PC-3 (cell line): ENCODE measurements at regions not wholly inside any gene's neighbourhood (a gene's known extent, or its start where the extent isn't known, plus 50 kb on each side); places are given as distances from the start of the nearest gene placed in this dataset.

Experiments used
- ATAC-seq: fragments of 200-7000 bp; cut with Tn5 transposase; 2 replicates; pipeline ENCODE4 v1.9.1; 2020; ENCODE audit warnings: mild to moderate bottlenecking, moderate library complexity
- BruUV-seq: library from RNA; stranded (reverse); fragments of 400-500 nt; replicated peaks from 2 replicates; lab custom pipeline; 2021; lab: Mats Ljungman, UMichigan
- CTCF ChIA-PET: fragments of 300-600 bp; sonication (Branson Sonifier 250); formaldehyde crosslinking; loops from one replicate; lab custom pipeline; 2022; ENCODE audit warnings: antibody characterized with exemption; lab: Charles Lee
- POLR2A ChIA-PET: fragments of 300-600 bp; sonication (Branson Sonifier 250); formaldehyde crosslinking; loops from one replicate; lab custom pipeline; 2022; ENCODE audit warnings: antibody characterized with exemption; ENCODE audit not compliant: unreplicated experiment; lab: Charles Lee
- DNase-seq: peaks from one replicate; pipeline ENCODE4 v3.0.0-alpha.2; 2015
- H2AFZ ChIP-seq: fragments of 300-600 bp; sonication (generic); 2 replicates; pipeline ENCODE4 v1.6.0; 2016; ENCODE audit warnings: antibody characterized with exemption, low read length
- H3F3A ChIP-seq: fragments of 300-600 bp; sonication (generic); one replicate; pipeline ENCODE4 v1.6.0; 2017; ENCODE audit warnings: antibody characterized with exemption, low read length, control low read depth, mild to moderate bottlenecking; ENCODE audit not compliant: unreplicated experiment
- H3K27ac ChIP-seq: fragments of 300-600 bp; sonication (generic); 2 replicates; pipeline ENCODE4 v1.5.1; 2016; ENCODE audit warnings: mild to moderate bottlenecking, low read length
- H3K27me3 ChIP-seq: fragments of 300-600 bp; sonication (generic); 2 replicates; pipeline ENCODE4 v1.6.1; 2016; ENCODE audit warnings: low read length, mixed read lengths
- H3K36me3 ChIP-seq: fragments of 300-600 bp; sonication (generic); 2 replicates; pipeline ENCODE4 v1.6.1; 2016; ENCODE audit warnings: low read depth, mixed run types, low read length, mixed read lengths
- H3K4me1 ChIP-seq: fragments of 300-600 bp; sonication (generic); 2 replicates; pipeline ENCODE4 v1.5.1; 2016; ENCODE audit warnings: low read length; ENCODE audit not compliant: insufficient read depth
- H3K4me2 ChIP-seq: fragments of 300-600 bp; sonication (generic); 2 replicates; pipeline ENCODE4 v1.6.0; 2016; ENCODE audit warnings: low read length
- H3K4me3 ChIP-seq: fragments of 300-600 bp; sonication (generic); 2 replicates; pipeline ENCODE4 v1.5.1; 2016; ENCODE audit warnings: mild to moderate bottlenecking, low read length, mixed read lengths
- H3K79me2 ChIP-seq: fragments of 300-600 bp; sonication (generic); 2 replicates; pipeline ENCODE4 v1.6.1; 2017; ENCODE audit warnings: low read length, mixed read lengths
- H3K9ac ChIP-seq: fragments of 300-600 bp; sonication (generic); 2 replicates; pipeline ENCODE4 v1.6.0; 2016; ENCODE audit warnings: mild to moderate bottlenecking, low read length
- H3K9me2 ChIP-seq: fragments of 300-600 bp; sonication (generic); replicated peaks from 2 replicates; pipeline ENCODE4 v1.6.1; 2016; ENCODE audit warnings: mixed run types, low read length, mixed read lengths
- H3K9me3 ChIP-seq: fragments of 300-600 bp; sonication (generic); 2 replicates; pipeline ENCODE4 v1.6.1; 2016; ENCODE audit warnings: low read length, mixed read lengths
- H4K20me1 ChIP-seq: fragments of 300-600 bp; sonication (generic); 2 replicates; pipeline ENCODE4 v1.6.1; 2016; ENCODE audit warnings: low read length, mixed read lengths
- CTCF ChIP-seq: fragments of 300-600 bp; sonication (generic); conservative IDR thresholded peaks from 2 replicates; pipeline ENCODE4 v1.5.1; 2017; ENCODE audit warnings: antibody characterized with exemption, low read depth, mild to moderate bottlenecking, low read length
- EZH2 ChIP-seq: fragments of 300-600 bp; sonication (generic); IDR thresholded peaks from one replicate; pipeline ENCODE4 v1.6.1; 2017; ENCODE audit warnings: antibody characterized with exemption, mild to moderate bottlenecking, low read length; ENCODE audit not compliant: unreplicated experiment
- EZH2phosphoT487 ChIP-seq: fragments of 300-600 bp; sonication (generic); IDR thresholded peaks from 2 replicates; pipeline ENCODE4 v1.6.1; 2018; ENCODE audit warnings: mild to moderate bottlenecking, antibody characterized with exemption, low read length, borderline replicate concordance
- intact Hi-C: fragments of 100-400 bp; cut with micrococcal nuclease; formaldehyde crosslinking; loops from 2 replicates; pipeline ENCODE4 v1.9.0; 2023

DNA sequence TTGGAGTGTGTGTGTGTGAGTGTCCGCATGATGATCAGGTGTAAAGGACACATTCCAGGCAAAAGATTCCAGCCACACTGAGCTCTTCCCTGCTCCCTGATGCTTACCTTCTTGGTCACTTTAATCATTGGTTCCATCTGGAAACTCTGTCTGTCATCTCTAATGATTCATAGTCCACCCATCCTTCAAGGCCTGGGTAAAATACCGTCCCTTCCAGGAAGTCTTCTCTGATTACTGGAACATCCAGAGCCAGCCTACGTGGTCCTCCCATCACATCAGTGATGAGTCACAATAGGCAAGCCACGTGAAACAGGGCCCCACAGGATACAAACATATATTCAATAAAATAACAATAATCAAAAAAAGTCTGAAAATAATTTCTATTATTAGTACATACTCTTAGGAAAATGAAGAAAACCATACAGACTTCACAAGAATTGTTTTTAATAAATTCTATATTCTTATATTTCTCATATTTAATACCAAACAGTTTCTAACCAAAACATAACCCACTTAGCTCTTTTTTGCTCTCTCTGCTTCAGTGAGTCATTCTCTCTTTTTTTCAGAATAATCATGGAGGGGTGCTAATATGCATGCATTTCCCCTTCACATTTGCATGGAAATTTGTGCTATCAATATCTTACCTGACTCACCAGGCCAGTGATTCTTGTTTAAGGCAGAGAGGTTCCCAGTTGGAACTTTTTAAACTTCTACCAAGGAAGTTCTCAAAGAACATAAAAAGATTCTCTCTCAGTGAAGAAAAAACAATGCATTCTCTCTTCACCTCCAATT lies 263.2 kb downstream of the TOX3 start:
- Histone ChIP-seq H3F3A (no peaks in the 10 kb centered on the region), H3K4me1 (no peaks in the 10 kb centered on the region), H2AFZ (no peak overlapping the region), H3K36me3 (no peaks in the 10 kb centered on the region), H4K20me1 (no peaks in the 10 kb centered on the region), H3K9ac (no peak overlapping the region), H3K9me3 (no peaks in the 10 kb centered on the region; the same call in 1 of the 2 replicates), H3K4me3 (no peak overlapping the region), H3K27ac (no peak overlapping the region), H3K27me3 (no peaks in the 10 kb centered on the region), H3K4me2 (no peak overlapping the region), H3K9me2 (no peaks in the 10 kb centered on the region), H3K79me2 (no peaks in the 10 kb centered on the region)
- ChIA-PET CTCF (no interaction called here), POLR2A (no interaction called here)
- no peak for DNase-seq
- no TSS peak for BruUV-seq
- ATAC-seq, result no peak
- TF ChIP-seq EZH2 (no peak), CTCF (no peak), EZH2phosphoT487 (no peak)
- intact Hi-C loops, result no loop called here

DNA sequence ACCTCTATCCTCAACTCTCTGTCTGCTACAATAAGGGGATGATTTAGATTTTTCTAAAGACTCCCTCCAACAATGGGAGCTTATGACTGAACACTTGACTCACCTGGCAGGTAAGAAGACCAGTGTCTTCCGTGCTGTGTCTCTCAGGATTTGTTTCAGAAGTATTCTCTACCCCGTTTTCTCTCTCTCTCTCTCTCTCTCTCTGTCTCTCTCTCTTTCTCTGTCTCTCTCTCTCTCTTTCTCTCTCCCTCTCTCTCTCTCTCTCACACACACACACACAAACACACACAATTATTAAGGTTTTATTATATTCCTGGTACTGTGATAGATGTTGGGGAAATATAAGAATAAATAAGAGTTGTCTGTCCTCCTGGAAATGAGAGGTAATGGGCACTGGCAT lies 263.9 kb downstream of the TOX3 start:
- CTCF ChIA-PET, result no interaction called here
- H3K4me2 ChIP-seq, result no peak overlapping the region
- no peak for ATAC-seq
- H3K27ac ChIP-seq, result no peak overlapping the region
- H3K4me3 ChIP-seq, result no peak overlapping the region
- H3K4me1 ChIP-seq, result no peaks in the 10 kb centered on the region
- H3K9me2 ChIP-seq, result no peaks in the 10 kb centered on the region
- H4K20me1 ChIP-seq, result no peaks in the 10 kb centered on the region
- no peak for TF ChIP-seq EZH2phosphoT487
- TF ChIP-seq CTCF, result no peak
- no peak for TF ChIP-seq EZH2
- no peaks in the 10 kb centered on the region for H3K36me3 ChIP-seq
- H3K9ac ChIP-seq, result no peak overlapping the region
- H3K27me3 ChIP-seq, result no peaks in the 10 kb centered on the region
- H3K9me3 ChIP-seq, result no peaks in the 10 kb centered on the region; the same call in 1 of the 2 replicates
- H3F3A ChIP-seq, result no peaks in the 10 kb centered on the region
- no peak for DNase-seq
- BruUV-seq, result no TSS peak
- H3K79me2 ChIP-seq, result no peaks in the 10 kb centered on the region
- intact Hi-C loops, result no loop called here
- POLR2A ChIA-PET, result no interaction called here
- H2AFZ ChIP-seq, result no peak overlapping the region

DNA sequence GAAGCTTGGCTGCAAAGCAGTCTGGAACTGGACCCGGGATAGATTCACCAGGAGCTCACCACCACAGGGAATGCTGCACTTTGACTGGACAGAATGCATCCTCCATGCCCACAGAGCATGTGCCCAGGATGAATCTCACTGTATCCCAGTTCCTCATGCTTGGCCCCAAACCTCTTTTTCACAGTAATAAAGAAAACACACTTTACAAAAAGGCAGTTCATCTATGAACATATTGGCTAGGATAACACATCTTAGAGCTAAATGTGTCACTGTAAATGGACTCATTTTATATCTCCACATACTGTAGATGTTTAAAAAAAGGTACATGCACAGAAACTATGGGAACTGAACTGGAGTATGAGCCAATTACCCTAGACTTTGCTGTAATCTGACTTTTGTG lies 266.9 kb downstream of the TOX3 start:
- Histone ChIP-seq H3K36me3 (no peaks in the 10 kb centered on the region), H3K9me2 (no peaks in the 10 kb centered on the region), H3K4me3 (no peak overlapping the region), H3F3A (no peaks in the 10 kb centered on the region), H3K79me2 (no peaks in the 10 kb centered on the region), H3K27me3 (no peaks in the 10 kb centered on the region), H3K4me2 (no peak overlapping the region), H3K9me3 (no peaks in the 10 kb centered on the region; the same call in 1 of the 2 replicates), H3K27ac (no peak overlapping the region), H3K9ac (no peak overlapping the region), H3K4me1 (no peaks in the 10 kb centered on the region), H4K20me1 (no peaks in the 10 kb centered on the region), H2AFZ (no peak overlapping the region)
- ChIA-PET POLR2A (no interaction called here), CTCF (no interaction called here)
- no TSS peak for BruUV-seq
- intact Hi-C loops, result no loop called here
- DNase-seq (no peak), ATAC-seq (no peak)
- no peak for TF ChIP-seq CTCF
- TF ChIP-seq EZH2, result no peak
- no peak for TF ChIP-seq EZH2phosphoT487
